Erythroblast (primary cell): ENCODE measurements at regions not wholly inside any gene's neighbourhood (a gene's known extent, or its start where the extent isn't known, plus 50 kb on each side); places are given as distances from the start of the nearest gene placed in this dataset.

Source experiments
- GATA1 ChIP-seq: IDR thresholded peaks from 2 replicates; pipeline ENCODE4 v1.6.1; 2011; ENCODE audit warnings: low read depth, mild to moderate bottlenecking, control low read depth, low read length, moderate library complexity
- POLR2A ChIP-seq: IDR thresholded peaks from 2 replicates; pipeline ENCODE4 v1.6.1; 2011; ENCODE audit warnings: mild to moderate bottlenecking, low read length

DNA sequence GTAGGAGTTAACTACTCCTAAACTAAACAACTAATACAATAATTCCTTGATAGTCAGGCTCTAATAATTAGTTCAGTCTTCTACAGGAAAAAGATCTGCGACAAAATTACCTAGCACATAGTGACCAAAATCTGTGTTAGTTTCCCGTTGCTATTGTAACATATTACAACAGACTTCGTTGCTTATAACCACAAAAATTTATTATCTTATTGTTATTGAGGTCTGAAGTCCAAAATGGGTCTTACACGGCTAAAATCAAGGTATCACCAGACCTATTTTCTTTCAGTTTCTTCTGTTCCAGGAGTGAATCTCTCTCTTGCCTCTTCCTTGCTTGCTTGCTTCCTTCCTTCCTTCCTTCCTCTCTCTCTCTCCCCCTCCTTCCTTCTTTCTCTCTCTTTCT, 993.6 kb upstream of the SPRY2 start:
- TF ChIP-seq POLR2A (no peak), GATA1 (no peak)
